Osteocyte (in vitro differentiated cells): ENCODE measurements at regions not wholly inside any gene's neighbourhood (a gene's known extent, or its start where the extent isn't known, plus 50 kb on each side); places are given as distances from the start of the nearest gene placed in this dataset.

ENCODE experiments used
- DNase-seq: peaks from one replicate; pipeline ENCODE4 v3.0.0; 2021; ENCODE audit warnings: mixed read lengths; ENCODE audit not compliant: unreplicated experiment; ENCODE audit errors: extremely low spot score
- H3K27ac Mint-ChIP-seq: one replicate; pipeline ENCODE4 v1.8.0; 2021; ENCODE audit warnings: mild to moderate bottlenecking, mixed read lengths; ENCODE audit not compliant: unreplicated experiment
- H3K27me3 Mint-ChIP-seq: one replicate; pipeline ENCODE4 v1.8.0; 2021; ENCODE audit warnings: mixed read lengths; ENCODE audit not compliant: unreplicated experiment
- H3K36me3 Mint-ChIP-seq: one replicate; pipeline ENCODE4 v1.8.0; 2021; ENCODE audit warnings: mixed read lengths; ENCODE audit not compliant: unreplicated experiment
- H3K4me1 Mint-ChIP-seq: one replicate; pipeline ENCODE4 v1.8.0; 2021; ENCODE audit warnings: mixed read lengths; ENCODE audit not compliant: unreplicated experiment
- H3K4me3 Mint-ChIP-seq: one replicate; pipeline ENCODE4 v1.8.0; 2021; ENCODE audit warnings: mild to moderate bottlenecking, moderate library complexity, mixed read lengths; ENCODE audit not compliant: unreplicated experiment
- H3K9me3 Mint-ChIP-seq: one replicate; pipeline ENCODE4 v1.8.0; 2021; ENCODE audit warnings: mixed read lengths; ENCODE audit not compliant: unreplicated experiment
- CTCF ChIP-seq: fragments of 200-600 bp; sonication (generic); IDR thresholded peaks from 2 replicates; pipeline ENCODE4 v1.5.0; 2021; ENCODE audit warnings: antibody characterized with exemption, mild to moderate bottlenecking, moderate library complexity

GRCh38 chr2:148567716-148568115 is 76.8 kb upstream of the EPC2 start:
- Mint-ChIP-seq H3K27ac (no peak overlapping the region), H3K9me3 (no peaks in the 10 kb centered on the region), H3K4me3 (no peak overlapping the region), H3K27me3 (peaks cover 9% of the 10 kb centered on the region), H3K36me3 (no peaks in the 10 kb centered on the region), H3K4me1 (no peaks in the 10 kb centered on the region)
- DNase-seq = peak; percentile 13
- no peak for TF ChIP-seq CTCF

- Mint-ChIP-seq H3K27me3 (peaks cover 6% of the 10 kb centered on the region), H3K27ac (no peak overlapping the region), H3K4me3 (no peak overlapping the region), H3K9me3 (no peaks in the 10 kb centered on the region), H3K4me1 (no peaks in the 10 kb centered on the region), H3K36me3 (no peaks in the 10 kb centered on the region)
- peak; percentile 74 for DNase-seq
- TF ChIP-seq CTCF = no peak
Measured at GRCh38 chr2:148568597-148568996, 76.0 kb upstream of the EPC2 start.

- H3K27ac Mint-ChIP-seq = no peak overlapping the region
- TF ChIP-seq CTCF = no peak
- no peak overlapping the region for H3K4me3 Mint-ChIP-seq
- no peaks in the 10 kb centered on the region for H3K4me1 Mint-ChIP-seq
- peaks cover 5% of the 10 kb centered on the region for H3K27me3 Mint-ChIP-seq
- H3K36me3 Mint-ChIP-seq = no peaks in the 10 kb centered on the region
- H3K9me3 Mint-ChIP-seq = no peaks in the 10 kb centered on the region
- DNase-seq = peak; percentile 70
Measured at GRCh38 chr2:148569221-148569620, 75.3 kb upstream of the EPC2 start.

- DNase-seq = no peak
- no peak overlapping the region for H3K27ac Mint-ChIP-seq
- peaks cover 4% of the 10 kb centered on the region for H3K27me3 Mint-ChIP-seq
- no peak overlapping the region for H3K4me3 Mint-ChIP-seq
- TF ChIP-seq CTCF = no peak
- H3K9me3 Mint-ChIP-seq = no peaks in the 10 kb centered on the region
- H3K4me1 Mint-ChIP-seq = no peaks in the 10 kb centered on the region
- H3K36me3 Mint-ChIP-seq = no peaks in the 10 kb centered on the region
Measured at GRCh38 chr2:148570989-148571388, 73.6 kb upstream of the EPC2 start.

- Mint-ChIP-seq H3K9me3 (no peaks in the 10 kb centered on the region), H3K27ac (no peak overlapping the region), H3K4me1 (peaks cover 11% of the 10 kb centered on the region), H3K4me3 (no peak overlapping the region), H3K36me3 (no peaks in the 10 kb centered on the region), H3K27me3 (peaks cover 15% of the 10 kb centered on the region)
- no peak for DNase-seq
- no peak for TF ChIP-seq CTCF
Measured at GRCh38 chr2:148577845-148578492, 66.6 kb upstream of the EPC2 start.
